Right renal cortex interstitium (tissue), 3 donors: ENCODE measurements at regions not wholly inside any gene's neighbourhood (a gene's known extent, or its start where the extent isn't known, plus 50 kb on each side); places are given as distances from the start of the nearest gene placed in this dataset.

Experiments used
- DNase-seq, 3 donors: peaks; one replicate each; pipeline ENCODE4 v3.0.0-alpha.2; 2013; ENCODE audit warnings: low read depth in 3 of 3, low spot score in 2 of 3

GRCh38 chr2:136225950-136226835, 108.2 kb upstream of the CXCR4 start:
- DNase-seq = no peak

GRCh38 chr2:136223274-136223673, 105.3 kb upstream of the CXCR4 start:
- no peak for DNase-seq

GRCh38 chr2:136222862-136223261, 104.9 kb upstream of the CXCR4 start:
- no peak for DNase-seq

- DNase-seq = no peak
Measured at GRCh38 chr2:136221026-136221425, 103.1 kb upstream of the CXCR4 start.

GRCh38 chr2:136219963-136220362, 102.0 kb upstream of the CXCR4 start:
- DNase-seq = no peak

GRCh38 chr2:136219341-136219740, 101.4 kb upstream of the CXCR4 start:
- DNase-seq = no peak

- DNase-seq = no peak
Measured at GRCh38 chr2:136217996-136218395, 100.0 kb upstream of the CXCR4 start.

GRCh38 chr2:136215908-136216472, 98.0 kb upstream of the CXCR4 start:
- no peak for DNase-seq

GRCh38 chr2:136215449-136215848, 97.5 kb upstream of the CXCR4 start:
- DNase-seq = no peak

GRCh38 chr2:136214307-136215200, 96.6 kb upstream of the CXCR4 start:
- no peak for DNase-seq

GRCh38 chr2:136213836-136214235, 95.9 kb upstream of the CXCR4 start:
- no peak for DNase-seq

- DNase-seq = no peak
Measured at GRCh38 chr2:136212426-136213378, 94.8 kb upstream of the CXCR4 start.

GRCh38 chr2:136211701-136212100, 93.8 kb upstream of the CXCR4 start:
- DNase-seq = no peak

- no peak for DNase-seq
Measured at GRCh38 chr2:136210822-136211221, 92.9 kb upstream of the CXCR4 start.

- DNase-seq = no peak
Measured at GRCh38 chr2:136210455-136210805, 92.5 kb upstream of the CXCR4 start.

GRCh38 chr2:136209561-136210454, 91.9 kb upstream of the CXCR4 start:
- no peak for DNase-seq

- no peak for DNase-seq
Measured at GRCh38 chr2:136208682-136209420, 90.9 kb upstream of the CXCR4 start.

- no peak for DNase-seq
Measured at GRCh38 chr2:136207665-136208064, 89.7 kb upstream of the CXCR4 start.
